ENCODE measurements at regions not wholly inside any gene's neighbourhood (a gene's known extent, or its start where the extent isn't known, plus 50 kb on each side); places are given as distances from the start of the nearest gene placed in this dataset.

DNA sequence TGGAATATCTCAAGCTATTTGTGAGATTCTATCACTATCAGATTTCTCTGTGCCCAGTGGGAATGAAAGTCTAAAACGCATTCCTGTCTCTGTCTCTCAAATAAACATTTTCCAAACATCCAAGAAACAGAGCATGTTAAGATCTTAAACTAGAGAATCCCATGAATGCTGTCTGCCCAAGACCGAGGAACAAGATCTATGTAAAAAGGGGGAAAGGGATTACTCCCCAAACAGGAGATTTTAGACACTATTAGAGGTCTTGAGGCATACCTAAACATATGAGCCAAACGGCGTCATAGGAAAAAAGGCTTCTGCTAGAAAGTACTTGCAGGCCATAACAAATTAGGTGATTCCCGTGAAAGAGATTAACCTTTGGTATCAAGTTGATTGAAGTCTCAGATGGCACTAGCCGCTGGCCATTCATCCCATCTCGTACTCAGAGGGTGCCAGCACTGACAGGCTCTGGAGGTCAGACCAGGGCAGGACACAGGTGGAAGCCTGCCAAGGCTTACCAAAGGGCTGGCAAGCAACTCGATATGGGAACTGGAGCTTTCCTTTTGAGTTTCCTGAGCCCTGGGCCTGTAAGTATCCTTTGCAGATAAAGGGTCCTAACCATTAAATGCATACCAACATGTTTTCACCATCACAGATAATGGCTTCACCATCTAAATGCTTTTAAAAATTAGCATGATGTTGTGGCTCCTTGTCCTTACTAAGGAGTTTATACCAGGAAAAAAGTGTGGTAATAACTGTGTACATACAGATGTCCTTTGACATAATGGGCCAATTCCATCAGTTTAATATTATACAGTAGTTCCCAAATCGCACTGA is 225.2 kb downstream of the FOXO1 start:
- DNase-seq, result no peak

DNA sequence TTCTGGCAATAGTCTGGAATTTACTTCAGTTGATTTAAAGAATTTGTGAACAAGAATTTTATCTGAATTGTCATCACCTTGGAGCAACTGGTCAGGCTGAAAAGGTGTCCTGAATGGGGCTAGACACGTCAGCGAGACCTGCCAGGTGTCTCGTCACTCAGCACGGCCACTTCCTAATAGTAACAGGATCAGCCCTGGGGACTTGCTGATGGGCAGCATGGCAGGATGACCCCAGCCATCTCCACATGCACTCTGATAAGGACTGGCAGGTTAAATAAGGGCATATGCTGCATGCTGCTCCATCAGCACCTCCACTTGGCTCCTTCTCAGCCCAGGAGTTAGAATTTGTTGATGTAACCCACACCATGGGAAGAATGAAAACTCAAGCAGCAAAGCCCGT is 224.2 kb downstream of the FOXO1 start:
- DNase-seq, result no peak

DNA sequence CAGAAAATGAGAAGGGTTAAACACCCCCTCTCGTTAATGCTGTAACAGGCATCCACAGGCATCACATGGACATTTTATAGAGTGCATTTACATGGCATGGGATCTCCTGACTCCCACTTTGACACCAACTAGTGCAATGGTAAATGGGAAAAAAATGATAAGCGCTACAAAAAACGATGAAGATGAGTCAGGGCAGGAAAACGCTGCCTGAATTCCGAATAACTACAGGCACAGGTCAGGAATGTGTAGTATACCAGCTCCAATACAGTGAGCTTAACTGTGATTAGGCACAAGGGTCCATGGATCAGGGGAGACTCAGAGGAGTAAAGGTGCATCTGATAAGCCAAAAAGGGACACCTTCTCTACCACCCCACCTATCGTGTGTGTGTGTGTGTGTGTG is 223.6 kb downstream of the FOXO1 start:
- DNase-seq, result no peak

DNA sequence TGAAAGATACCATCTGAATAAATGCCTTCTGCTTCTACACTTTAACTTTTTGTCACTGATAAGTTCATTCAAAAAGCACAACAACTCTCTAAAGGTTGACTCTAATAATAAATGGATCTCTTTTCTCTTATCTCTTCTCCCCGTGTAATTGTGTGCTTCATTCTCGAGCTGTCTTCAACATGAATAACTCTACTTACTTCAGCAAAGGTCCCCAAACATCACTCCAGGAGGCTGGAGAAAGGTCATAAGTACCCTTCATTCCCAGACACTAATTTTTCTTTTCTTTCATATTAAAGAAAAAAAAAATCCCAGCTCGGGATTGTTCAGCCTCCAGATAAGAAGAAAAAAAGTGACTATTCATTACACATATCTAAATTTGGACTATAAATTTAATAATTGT is 222.2 kb downstream of the FOXO1 start:
- no peak for DNase-seq

DNA sequence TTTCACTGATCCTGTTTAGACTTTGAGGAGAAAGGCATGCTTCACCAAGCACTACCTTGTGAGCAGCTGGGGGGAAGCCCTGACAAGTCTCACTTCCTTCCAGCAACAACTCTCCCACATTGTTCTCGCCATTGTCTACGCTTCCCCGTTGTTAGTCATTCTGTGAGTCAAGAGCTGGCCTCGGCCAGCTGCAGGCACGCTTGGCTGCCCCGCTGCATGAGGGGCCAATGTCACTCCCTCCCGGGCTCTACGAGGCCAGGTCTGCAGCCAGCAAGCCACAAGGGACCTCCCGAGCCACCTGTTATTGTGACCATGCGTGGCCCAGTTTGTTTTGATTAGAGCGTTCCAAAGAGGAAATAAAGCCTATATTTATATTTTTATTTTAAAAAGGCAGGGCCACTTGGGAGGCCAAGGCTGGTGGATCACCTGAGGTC is 220.9 kb downstream of the FOXO1 start:
- no peak for DNase-seq

DNA sequence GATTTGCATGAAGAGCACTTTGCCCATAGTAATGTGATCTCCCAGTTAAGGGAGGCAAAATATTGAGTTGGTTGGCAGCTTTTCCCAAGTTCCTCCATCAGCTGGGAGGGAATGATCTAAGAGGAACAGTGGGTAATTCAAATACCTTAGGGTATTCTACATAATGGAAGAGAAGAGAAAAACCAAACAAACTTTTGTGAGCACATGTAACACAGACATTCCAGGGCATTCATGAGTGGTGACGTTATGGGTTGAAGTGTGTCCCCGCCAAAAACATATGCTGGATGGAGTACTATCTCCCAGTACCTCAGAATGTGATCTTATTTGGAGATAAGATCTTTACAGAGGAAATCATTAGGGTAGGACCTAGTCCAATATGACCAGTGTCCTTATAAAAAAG is 220.1 kb downstream of the FOXO1 start:
- no peak for DNase-seq

DNA sequence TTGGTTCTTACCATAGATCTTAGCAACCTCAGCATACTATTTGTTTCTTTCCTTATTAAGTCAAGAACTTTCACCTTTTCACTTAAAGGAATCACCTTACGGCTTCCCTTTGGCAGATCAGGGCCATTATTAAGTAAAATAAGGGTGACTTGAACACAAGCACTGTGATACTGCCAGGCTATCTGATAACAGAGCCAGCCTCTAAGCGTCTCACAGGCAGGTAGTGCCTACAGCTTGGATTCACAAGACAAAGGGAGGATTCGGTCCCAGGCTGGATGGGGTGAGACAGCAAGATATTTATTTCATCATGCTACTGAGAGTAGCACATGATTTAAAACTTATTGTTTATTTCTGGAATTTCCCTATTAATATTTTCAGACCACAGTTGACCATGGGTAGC is 218.6 kb downstream of the FOXO1 start:
- no peak for DNase-seq

DNA sequence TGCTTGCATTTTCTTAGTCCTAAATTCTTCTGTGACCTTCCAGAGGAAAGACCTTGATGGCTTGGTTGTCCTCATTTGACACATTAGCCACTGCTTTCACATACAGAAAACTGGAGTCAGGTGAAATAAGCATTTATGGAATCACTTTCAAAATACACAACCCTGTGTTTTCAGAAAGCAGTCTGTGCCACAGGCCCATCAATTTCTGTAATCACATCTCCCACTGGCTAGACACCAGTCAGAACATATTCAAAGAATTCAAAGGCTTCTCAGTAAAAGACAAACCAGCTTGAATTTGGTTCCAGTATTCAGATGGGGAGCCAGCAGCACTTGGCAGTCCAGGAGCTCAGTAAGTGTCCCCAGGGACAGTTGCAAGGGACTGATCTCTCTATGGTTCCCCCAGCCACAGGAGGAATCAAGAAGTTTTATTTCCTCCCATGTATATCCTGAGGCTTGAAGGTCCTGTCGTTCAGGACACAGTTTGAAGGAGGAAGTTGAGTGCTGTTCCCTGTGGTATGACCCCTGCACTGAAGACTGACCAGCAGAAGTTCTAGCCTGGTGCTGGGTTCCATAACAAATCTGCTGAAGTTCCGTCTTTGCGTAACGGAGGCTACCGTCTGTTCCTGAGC is 214.3 kb downstream of the FOXO1 start:
- no peak for DNase-seq

DNA sequence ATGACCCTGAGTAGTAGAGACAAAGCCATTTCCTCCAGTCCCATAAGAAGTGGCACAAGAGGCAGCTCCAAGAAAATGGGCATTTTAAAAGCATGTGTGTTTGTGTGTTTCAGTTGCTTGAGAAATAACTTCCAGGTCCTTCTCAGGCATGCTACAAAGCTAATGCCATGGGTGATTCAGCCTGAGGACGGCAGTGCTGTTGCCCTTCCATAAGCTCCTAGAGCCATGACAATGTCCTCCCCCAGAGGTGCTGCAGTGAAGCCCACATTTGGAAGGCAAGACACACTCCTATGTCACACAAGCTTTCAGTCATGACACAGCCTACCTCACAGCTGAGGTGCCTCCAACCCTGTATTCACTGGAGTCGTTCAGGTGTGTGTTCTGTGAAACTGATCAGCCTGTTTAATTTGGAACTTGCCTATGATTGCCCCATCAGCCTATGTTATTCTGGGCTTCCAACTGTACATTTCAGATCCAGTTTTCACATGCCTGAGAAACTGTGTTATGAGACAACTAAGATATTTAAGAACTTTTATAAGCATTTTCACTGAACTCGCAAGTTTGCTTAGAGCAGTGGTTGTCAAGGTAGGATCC is 213.6 kb downstream of the FOXO1 start:
- DNase-seq, result no peak

DNA sequence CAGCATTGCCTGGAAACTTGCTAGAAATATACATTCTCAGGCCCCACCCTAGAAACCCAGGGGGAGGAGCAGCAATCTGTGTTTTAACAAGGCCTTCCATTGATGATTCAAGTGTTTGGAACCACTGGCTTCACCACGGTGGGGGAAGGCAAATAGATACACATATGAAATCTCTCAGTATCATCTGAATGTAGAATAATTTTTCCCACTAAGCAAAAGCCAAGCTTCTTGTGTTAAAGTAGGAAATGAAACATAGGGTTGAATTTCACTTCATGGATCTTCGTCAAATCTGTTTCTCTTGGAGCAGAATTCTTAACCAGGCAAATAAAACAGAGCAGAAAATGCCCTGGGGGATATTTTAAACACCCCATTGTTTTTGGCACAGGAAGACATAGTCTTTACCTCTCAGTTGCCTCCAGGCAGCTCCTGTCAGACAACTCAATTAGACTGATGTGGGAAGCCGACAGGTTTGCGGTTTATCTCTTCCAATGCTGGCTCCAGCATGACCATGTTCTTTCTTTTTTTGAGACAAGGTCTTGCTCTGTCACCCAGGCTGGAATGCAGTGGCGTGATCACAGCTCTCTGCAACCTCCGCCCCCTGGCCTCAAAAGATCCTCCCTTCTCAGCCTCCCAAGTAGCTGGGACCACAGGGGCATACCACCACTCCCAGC is 213.0 kb downstream of the FOXO1 start:
- DNase-seq, result no peak

DNA sequence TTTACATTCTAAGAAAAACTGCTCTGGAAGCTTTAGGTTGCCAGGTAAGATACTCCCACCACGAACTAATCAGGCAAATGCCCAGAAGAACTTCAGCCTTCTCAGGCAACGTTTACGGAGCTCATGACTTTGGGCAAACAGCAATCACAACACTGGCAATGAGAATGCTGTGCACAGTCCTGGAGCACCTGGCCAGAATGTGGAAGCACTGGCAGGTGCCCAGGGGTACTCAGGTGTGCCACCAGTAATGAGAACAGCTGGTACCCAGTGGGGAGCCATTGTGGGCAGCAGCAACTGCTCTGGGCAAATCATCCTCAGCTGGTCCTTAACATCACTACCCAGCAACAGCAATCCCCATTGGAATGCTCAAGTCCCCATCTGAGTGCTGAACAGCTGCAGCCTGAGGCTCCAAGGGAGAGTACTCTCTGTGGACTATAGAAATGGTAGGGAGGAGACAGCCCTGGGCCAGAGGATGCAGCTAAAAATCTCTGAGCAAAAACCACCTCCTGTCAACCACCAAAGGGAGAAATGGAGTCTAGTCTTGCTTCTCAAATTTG is 210.0 kb downstream of the FOXO1 start:
- DNase-seq, result no peak

DNA sequence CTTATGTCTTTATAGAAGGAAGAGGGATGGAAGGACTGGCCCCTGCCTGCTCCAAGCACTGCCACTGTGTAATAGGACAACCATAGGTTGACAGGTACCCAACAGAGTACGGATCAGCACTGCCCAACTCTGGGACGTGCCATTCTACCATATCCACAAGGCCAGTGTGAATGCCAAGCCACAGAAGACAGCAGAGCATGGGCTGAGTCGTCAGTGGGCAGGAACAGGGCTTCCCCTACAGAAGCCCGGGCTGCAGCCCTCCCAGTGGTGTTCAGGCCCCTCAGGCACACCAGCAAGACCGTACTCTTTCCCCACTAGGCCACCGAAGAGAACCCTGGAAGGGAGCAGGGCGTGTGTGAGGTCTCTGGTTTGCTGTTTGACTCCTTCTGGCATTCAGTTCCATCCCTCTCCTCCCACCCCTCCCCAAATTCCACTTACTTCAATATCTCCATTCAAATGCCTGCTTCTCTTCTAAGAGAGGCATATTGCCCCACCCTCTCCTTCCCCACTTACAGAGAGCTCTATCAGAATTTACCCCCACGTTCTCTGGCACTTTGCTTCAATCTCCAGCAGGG is 209.4 kb downstream of the FOXO1 start:
- DNase-seq, result no peak

DNA sequence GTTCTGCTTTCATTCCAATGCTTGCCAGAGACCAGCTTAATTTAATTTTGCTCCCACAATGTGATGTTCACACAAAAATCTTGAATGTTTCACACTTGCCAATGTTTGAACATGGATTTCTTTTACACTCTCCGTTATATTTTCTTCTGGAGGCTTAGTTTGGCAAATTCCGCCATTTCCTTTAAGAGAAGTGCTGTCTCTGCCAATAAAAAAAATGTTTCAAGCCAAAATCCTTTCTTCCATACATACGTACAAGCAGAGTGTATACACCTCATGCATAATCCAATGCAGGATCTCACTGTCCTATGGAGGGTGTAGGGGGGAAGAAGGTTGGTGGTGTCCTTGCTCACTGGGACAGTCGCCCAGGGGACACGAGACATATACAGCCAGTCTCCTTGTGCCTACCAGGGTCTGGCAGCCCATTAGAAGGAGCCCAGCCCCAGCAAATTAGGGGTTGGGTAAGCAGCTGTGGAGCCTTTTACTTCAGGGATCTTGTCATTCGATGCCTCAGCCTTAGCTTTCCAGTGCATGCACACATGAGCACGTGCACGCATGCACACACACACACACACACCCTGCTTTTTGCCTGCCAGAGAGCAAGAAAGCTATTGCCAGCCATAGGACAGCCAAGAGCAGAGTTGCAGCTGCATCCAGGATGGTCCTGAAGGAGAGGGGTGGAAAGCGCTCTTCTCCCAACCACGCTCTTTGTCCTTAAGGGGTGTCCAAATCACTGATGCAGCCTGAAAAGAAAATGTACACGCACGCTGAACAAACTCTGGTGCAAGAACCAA is 208.3 kb downstream of the FOXO1 start:
- no peak for DNase-seq

DNA sequence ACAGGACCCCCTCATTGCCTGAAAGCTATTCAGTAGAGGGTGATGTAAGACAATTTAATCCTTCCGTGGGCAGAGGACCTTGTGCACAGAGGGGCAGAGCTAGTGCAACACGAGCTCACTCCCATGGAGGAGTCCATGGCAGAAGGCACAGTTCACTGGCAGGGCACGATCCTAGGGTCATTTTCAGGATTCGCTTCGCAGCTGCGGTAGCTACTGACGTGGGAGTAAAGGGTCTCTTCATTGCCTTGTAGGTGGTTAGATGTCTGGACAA is 207.8 kb downstream of the FOXO1 start:
- no peak for DNase-seq

DNA sequence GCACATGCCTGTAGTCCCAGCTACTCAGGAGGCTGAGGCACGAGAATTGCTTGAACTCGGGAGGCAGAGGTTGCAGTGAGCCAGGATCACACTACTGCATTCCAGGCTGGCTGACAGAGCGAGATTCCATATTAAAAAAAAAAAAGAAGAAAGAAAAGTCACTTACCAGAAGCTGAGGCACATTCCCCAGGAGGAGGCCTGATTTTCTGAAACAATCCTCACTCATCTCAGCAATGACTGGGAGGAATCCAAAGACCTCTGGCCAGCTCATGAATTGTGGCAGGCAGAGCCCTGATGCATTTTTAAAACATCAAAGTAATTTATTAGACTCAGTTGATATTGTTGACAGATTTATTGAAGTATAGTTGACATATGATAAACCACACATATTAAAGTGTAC is 206.3 kb downstream of the FOXO1 start:
- DNase-seq, result no peak

DNA sequence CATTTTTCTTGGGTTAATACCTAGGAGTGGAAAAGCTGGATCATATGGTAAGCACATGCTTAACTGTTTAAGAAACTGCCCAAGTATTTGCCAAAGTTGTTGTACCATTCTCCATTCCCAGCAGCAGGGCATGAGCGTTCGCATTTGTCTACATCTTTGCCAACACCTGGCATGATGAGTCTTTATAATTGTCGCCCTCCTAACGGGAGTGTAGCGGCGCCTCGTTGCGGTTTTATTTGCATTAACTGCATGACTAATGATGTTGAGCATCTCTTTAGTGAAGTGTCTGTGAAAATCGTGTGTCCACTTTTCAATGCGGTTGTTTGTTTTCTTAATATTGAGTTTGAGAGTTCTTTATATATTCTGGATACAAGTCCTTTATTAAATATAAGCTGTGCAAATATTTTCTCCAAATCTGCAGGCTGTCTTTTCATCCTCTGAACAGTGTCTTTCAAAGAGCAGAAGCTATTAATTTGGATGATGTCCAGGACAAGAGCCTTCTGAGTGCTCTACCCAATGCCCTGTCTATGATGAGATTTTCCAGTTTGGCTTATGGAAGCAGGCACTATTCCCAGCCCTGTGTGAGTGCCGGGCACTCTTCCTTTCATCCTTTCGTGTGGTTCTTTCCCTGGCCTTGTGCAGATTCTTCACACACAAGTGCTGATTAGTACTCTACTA is 202.0 kb downstream of the FOXO1 start:
- DNase-seq, result no peak

DNA sequence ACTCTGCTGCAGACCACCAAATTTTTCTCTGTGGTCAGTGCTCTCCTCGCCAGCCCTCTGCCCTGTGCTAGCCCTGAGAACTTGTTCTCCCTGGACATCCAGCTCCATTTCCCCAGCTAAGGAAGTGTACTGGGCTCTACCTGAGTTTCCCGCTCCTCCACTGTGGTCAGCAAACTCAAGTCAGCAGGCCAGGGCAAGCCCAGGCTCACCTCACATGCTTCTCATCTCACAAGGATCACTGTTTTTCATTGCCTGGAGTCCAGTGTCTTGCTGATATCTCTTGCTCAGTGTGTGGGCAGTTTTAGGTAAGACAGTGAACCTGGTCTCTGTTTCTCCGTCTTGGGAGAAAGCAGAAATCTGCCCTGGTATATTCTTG is 201.4 kb downstream of the FOXO1 start:
- DNase-seq, result no peak

DNA sequence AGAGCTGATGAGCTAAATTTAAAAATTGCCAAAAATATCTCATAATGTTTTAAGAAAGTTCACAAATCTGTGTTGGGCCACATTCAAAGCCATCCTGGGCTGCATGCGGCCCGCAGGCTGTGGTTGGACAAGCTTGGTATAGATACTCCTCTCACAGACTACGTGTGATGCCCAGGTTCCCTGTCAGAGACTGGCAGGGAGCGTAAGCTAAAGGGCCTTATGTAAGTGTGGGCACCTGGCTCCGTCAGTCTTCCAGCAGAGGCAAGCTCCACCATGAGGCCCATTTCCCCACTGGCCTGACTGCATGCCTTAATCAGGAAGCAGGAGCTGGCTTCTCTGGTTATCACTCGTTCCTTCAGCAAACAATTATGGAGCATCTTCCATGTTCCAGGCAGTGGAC is 200.2 kb downstream of the FOXO1 start:
- DNase-seq, result no peak

DNA sequence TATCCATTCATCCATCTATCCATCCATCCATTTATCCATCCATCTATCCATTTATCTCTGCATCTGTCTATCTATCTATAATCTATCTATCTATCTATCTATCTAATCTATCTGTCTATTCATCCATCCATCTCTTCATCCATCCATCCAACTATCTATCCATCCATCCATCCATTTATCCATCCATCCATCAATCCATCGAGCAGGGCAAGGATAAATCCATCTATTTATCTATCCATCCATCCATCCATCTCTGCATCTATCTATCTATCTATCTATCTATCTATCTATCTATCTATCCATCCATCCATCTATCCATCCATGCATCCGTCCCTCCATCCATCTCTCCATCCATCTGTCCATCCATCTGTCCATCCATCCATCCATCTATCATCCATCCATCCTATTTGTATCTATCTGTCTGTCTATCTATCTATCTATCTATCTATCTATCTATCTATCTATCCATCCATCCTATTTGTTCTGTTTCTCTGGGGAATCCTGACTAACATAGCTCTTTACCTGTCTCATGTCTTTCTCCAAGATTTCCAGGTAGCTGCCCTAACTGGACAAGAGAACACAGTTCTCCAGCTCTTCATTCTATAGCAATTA is 198.1 kb downstream of the FOXO1 start:
- no peak for DNase-seq

DNA sequence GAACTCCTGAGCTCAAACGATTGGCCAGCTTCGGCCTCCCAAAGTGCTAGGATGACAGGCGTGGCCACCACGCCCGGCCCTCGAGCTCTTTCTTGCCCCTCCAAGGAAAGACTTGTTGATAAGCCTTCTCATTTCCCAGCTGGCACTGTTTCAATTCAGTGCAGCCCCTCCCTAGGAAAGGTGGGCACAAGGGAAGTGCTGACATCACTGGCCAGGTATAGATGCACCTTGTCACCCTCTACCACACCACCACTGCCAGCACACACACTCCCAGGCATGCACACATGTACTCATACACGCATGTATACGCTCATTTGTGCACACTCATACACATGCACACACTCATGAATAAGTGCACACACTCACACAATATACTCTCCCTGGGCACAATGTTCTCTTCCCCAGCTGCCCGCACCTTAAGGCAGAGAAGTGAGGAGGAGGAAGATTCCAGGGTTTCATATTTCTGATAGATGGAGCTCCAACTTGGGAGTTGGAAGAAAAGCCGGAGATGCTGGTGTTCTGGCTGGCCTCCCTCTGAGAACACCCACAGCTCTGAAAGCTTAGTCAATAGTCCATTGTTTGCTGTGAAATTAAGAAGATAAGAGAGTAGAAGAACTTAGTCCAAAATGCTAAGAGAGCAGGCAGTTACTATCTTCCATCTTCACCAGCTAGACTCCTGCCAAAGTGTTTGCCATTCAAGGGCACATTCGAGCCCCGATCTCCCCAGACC is 196.7 kb downstream of the FOXO1 start:
- no peak for DNase-seq

DNA sequence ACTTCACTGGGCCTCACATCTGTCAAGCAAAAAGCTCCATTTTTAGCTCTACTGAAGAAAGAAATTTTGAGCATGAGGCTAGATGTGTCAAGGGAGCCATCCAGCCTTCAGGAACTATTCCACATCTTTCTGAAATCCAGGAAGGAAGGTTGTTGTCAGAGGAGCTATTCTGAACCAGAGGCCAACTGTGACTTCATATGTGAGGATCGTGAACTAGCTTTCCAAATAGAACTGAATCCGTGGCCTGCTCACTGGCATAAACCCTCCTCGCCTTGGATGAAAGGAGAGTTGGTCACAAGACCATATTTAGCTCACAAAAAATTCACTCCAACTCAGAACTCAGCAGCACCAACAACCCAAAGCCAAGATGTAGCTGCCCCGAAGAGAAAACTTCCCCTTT is 195.8 kb downstream of the FOXO1 start:
- DNase-seq, result no peak
